ENCODE measurements at regions not wholly inside any gene's neighbourhood (a gene's known extent, or its start where the extent isn't known, plus 50 kb on each side); places are given as distances from the start of the nearest gene placed in this dataset.

DNA sequence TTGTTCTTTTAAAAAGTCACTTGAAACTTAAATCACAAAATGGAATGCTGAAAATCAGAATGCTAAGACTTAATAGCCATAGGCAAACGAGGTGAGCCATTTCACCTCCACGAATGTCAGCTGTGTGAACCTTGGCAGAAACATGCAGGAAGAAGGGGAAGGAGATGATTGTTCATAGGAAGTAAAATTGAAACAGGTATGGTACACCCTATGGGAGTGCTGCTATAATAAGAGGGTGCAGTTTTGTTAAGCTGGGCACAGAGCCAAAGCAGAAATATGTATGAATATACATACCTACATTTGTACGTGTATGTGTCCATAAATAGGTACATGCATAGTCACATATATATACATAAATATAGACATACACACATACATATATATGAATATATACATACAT lies 51.0 kb upstream of the SPINK5 start:
- DNase-seq (ENCODE audit: low spot score): no peak

DNA sequence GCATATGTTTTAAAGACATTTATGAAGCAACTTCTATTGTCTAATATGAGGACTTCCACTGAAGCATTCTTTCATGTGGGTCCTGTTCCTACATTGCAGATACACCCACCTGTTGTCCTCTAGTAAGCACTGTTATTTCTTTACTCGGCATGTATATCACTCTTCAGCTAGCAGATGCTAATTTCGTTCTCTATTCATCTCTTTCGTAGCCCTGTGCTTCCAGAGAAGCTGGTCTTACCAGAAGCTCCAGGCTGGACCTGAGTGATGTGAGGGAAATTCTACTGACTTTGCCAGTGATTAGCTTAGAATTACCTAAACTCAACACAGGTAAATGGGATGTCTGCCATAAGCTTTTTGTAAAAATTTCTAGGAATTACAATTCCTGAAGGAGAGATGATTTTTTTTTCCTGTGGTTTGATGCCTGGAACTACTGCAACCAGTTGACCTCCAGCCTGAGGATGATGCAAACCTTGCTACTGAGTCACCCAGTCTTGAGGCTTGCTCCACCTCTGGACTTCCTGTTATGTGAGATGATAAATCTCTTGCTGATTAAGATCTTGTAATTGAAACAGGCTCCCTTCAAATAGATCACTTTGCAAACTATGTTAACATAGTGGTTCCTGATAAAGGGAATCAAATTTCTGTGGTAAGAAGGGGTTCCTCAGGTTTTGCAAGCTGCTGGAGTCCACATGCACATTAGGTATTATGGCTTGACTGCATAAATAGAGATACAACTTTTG lies 52.2 kb upstream of the SPINK5 start:
- peak; percentile 80 for DNase-seq (ENCODE audit: low spot score)

DNA sequence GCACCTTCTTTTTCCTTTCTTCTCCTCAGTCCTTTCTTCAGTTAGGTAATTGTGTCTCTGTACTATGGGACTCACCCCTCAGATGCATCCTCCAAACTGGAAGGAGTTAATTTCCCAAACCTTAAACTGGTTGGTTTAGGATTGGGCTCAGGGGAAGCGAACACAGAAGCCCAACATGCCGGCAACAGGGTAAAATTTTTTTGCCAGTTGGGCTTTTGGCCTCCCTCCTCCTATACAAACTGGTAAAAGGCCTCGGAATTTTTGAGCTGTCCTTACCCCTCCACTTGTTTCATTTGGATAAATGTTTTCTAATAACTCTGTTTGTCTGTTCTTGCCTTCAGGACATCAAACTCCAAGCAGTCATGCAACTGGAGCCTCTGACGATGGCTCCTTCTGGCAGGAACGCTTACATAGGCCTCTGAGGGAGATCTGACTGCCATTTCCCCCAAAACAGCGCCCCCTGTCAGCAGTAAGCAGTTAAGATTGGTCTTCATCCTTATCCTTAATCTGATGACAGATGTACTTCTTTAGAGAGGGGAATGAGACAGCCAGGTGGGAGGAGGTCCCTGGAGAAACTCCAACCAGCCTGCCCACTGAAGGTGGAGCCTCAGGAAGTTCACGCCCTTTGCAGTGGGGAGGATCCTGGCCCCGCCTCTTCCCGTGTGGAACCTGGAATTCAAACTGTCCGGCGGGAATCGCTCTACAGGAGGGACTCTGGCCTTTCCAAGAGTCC lies 57.8 kb upstream of the SPINK5 start:
- DNase-seq (ENCODE audit: low spot score): no peak

DNA sequence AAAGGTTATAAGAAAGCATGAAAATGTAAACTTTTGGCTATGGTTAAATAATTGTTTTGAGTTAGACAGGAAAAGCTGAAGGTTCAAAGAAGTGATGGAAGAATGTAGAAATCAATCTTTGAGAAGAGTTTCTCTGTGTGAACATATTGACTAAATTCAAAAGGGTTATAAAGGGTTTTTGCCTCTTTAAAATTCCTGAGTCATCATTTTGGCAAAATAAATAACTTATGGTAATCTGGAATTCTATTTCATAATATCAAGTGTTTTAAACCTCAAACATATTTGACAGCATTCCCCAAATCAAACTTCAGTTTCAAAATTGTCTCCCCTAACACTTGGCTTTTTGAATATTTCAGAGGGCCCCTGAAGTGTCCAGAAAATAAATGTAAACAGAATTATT lies 60.6 kb upstream of the SPINK5 start:
- no peak for DNase-seq (ENCODE audit: low spot score)

DNA sequence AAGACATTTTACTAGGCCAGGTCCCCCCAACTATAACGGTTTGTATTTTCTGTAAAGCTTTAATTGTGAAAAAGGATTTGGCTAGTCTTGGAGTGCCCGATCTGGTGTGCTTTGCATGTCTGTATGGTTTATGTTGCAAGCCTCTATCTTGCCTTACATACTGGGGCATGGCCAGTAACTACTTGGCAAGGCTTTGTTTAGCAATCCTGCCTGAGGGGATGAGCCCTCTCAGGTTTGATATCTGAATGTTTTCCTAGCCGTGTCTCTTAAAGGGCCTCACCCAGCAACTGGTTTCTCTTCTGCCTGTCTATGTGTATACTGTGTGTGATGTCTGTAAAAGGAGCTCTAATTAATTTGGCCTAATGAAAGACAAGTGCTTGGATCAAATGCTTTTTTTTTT lies 61.3 kb upstream of the SPINK5 start:
- no peak for DNase-seq (ENCODE audit: low spot score)

DNA sequence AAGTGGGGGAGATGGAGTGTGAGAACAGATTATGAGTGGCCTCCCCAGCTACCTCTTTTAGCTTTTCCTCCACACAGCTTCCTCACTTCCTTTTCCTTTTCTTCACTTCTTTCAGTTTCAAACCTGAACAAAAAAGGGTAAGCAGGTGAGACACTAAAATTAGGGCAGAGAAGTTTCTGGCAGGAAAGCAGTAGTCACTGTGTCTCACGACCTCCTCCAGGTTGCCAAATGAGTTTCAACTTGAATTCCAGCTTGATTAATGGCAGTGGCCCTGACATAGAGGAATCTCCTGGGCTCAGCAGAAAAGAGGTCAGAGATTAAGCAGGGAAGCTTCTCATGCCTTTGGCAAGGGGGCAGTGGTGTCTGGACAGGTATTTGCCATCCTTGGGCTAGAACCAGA lies 63.7 kb upstream of the SPINK5 start:
- no peak for DNase-seq (ENCODE audit: low spot score)

DNA sequence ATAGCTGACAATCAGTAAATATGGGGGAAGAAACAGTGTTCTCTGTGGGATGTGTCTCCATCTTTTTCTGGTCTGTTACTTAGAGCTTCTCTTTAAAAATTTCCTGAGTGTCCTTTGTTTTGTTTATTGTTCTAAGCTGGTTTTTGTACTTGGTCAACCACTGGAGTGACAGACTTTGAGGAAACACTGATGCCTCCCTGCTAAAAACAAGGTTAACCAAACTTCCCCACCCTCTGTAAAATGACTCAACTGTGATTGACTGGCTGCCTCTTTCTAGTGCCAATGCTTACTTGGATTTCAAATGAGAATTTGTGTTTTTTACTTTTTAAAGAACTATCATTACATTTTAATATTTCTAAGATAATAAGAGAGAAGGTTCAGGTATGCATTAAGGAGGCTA lies 65.1 kb upstream of the SPINK5 start:
- DNase-seq (ENCODE audit: low spot score): no peak

DNA sequence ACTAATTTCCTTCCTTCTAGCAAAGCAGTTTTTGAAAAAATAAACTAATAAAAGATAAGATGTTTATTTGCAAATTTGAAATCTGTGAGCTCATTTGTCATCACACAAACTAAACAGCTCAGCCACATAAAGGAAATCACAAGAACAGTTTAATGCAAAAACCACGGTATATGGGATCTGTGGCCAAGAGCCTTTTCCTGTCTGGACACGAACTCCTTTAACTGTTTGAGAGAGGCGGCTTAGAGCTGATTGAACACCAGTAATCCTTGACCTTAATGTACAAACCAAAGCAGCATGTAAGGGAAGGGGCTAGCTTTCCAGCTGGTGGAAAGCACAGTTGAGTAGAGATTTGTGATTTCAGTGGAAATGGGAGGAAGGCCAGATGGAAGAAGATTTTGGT lies 66.3 kb upstream of the SPINK5 start:
- DNase-seq (ENCODE audit: low spot score): no peak

DNA sequence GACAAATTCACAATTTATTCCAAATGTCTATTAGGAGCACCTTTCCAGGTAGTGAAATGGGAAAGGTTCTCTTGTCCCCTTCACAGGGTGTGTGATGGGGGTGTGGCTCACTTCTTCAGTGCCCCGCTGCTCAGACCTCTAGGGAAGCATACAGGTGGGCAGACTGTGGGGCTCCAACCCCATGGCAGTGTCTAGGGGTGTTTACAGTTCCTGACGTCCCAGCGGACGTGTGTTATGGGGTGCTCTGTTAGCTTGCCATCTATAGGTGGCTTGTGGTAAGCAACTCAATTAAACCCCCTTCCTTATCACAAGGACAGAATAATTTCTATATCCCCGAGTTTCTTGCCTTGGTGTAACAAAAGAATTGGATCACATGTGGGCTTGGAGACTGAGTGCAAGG lies 67.4 kb upstream of the SPINK5 start:
- DNase-seq (ENCODE audit: low spot score): no peak

DNA sequence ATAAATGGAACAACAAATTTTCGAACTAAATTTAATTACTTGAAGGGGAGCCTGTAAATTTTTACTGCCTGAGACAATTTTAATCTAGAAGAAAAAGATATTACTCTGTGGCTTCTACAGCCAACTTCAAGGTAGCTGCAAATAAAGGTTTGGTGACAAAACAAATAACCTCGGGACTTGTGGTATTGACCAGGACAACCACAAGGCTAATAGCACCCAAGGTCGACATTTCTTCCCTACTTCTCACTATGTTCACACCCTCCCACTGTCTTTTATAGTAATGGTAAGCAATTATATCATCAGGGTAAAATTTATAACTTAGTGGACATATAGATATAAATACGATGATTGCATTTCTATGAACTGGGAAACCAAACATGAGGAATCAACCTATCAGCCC lies 67.9 kb upstream of the SPINK5 start:
- DNase-seq (ENCODE audit: low spot score): no peak

DNA sequence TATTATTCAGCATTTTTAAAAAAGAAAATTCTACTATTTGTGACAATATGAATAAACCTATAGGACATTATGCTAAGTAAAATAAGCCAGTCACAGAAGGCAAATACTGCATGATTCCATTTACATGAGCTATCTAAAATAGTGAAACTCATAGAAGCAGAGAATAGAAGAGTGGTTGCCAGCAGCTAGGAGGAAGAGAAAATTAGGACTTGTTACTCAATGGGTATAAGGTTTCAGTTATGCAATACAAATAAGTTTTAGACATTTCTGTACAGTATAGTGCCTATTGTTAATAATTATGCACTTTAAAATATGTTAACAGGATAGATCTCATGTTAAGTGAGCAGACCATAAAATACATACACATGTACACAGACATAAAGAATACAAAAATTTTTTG lies 73.8 kb upstream of the SPINK5 start:
- DNase-seq (ENCODE audit: low spot score): no peak

DNA sequence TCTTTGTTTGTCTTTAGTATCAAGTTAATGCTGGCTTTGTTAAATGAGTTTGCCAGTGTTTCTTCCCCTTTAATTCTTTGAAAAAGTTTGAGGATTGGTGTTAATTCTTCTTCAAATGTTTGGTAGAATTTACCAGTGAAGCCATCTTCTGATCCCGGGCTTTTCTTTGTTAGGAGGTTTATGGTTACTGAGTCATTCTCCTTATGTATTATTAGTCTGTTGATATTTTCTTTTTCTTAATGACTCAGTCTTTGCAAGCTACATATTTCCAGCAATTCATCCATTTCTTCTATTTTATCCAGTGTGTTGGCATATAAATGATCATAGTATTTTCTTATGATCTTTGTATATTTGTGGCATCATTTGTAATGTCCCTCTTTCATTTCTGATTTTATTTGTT lies 74.5 kb upstream of the SPINK5 start:
- no peak for DNase-seq (ENCODE audit: low spot score)

DNA sequence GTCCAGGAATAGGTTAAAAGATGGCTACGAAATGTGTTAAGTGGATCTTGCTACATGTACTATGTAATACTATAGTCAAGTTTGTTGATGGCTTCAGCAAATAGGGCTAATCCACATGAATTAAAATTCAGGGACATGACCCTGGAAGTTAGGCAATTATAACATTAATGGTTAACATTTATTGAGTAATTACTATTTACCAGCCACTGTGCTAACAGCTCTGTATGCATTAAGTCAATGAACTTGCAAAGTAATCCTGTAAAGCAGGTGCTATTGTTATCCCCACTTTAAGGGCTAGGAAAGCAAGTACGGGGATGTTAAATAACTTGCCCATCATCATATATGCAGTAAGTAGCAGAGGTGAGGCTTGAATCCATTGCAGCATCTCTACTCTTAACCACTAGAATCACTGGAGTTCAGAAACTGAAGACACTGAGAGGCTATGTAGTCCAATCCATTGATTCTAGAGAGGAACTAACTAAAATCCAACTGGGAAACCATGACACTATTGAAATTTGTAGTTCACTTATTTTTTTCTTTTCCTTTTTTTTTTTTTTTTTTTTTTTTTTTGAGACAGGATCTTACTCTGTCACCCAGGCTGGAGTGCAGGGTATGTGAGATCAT lies 77.5 kb upstream of the SPINK5 start:
- DNase-seq (ENCODE audit: low spot score): no peak

DNA sequence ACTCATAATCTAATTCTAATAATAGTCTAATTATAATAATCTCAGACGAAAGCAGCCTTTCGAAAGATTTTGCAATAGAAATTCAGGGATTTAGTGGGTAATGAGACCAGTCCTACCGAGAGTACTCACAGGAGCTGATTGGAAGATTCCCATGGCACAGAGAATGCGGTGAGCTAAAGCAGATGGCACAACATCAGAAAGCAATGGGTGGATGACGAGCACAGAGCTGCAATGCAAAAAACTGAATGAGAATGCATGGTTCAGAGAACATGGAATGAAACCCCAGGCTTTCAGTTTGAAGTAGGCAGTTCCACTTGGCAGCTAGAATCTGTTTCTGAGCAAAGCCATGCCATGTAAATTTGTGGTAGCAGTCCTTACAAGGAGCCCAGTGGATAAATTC lies 78.2 kb upstream of the SPINK5 start:
- peak; percentile 6 for DNase-seq (ENCODE audit: low spot score)

DNA sequence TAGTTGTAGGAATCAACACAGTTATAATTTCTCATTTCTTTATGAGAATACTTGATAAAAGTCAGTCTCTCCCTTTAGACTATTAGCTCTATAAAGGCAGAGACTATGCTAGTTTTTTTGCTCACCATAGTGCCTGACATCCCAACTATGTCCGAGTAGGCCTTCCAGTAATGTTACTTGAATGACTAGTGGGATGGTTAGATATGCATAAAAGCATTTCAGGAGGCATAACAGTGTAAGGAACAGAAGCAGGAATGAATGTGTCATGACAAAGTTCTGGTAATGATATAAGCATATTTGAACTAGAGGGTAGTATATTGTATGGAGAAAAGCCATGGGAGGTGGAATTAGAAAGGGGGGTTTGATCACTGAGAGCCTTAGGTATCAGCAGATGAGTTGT lies 77.4 kb upstream of the C5orf46 start:
- no peak for DNase-seq (ENCODE audit: low spot score)

DNA sequence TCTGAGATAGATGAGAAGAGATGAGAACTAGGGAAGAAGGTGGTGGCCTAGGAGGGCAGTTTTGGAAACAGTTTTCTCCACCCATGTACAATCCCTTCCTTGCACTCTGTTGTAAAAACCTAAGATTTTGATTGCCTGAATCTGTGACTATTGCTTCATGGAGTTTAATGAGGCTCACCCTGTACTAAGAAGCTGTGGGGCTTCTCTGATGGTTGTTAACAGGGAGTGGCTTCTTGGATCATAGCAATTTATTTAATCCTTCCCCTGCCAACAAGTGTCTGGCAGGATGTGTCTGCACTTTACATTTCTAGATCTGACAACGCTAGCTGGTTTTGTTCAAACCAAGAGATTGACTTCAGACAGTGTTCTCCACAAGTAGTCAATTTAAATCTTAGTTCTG lies 74.7 kb upstream of the C5orf46 start:
- no peak for DNase-seq (ENCODE audit: low spot score)

DNA sequence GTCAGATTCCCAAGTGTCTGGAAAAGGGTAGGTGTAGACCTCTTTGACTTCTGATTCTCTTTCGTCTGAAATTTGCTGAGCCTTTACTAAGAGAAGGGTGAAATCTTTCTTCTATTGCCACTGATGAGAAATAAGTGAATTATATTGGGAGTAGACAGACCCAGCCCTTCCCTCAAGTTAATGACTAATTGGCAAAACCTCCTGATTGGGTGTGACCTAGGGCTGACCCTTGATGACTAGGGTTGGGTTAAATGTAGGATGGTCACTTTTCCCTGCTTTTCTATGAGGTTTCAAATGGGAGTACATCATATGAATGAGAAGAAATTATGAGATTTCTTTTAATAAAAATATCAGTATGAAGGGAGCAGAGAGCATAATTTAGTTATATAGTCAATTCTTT lies 73.4 kb upstream of the C5orf46 start:
- no peak for DNase-seq (ENCODE audit: low spot score)

DNA sequence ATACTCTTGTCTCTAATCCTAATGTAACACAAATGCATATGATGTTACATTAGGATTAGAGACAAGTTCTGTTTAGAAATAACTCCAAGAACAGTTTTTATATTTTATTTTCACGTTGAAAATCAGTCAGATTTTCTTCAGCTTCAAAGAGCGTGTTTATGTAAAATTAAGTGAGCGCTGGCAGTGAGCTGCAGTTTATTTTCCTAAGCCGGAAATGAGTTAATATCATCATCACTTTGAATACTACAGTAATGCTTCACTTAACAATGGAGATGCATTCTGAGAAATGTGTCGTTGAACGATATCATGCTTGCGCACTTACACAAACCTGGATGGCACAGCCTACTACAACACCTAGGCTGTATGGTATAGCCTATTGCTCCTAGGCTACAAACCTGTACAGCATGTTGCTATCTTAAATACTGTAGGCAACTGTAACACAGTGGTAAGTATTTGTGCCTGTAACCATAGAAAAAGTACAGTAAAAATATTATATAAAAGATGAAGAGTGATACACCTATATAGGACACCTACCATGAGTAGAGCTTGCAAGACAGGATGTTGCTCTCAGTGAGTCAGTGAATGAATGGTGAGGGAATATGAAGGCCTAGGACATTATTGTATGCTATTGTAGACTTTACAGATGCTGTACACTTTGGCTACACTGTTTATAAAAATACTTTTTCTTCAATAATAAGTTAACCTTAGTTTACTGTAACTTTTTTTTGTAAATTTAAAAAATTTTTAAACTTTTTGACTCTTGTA lies 65.9 kb upstream of the C5orf46 start:
- no peak for DNase-seq (ENCODE audit: low spot score)

DNA sequence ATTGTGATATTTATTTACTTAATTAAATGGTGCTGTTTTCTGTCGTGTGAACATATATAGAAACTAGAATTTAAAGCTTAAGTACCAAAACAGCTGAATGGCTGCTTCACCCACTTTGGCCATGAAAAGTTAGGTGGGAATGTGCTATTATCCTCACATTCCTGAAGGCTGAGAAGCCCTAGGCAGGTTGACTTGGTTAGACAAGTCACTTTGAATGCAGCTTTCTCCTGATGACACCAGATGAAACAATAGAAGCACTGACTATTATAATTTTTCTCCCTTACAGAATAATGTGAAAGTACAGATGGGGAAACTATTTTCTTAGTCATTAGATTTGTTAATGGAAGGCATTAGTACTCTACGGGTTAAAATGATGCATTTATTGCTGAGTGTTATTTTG lies 65.1 kb upstream of the C5orf46 start:
- no peak for DNase-seq (ENCODE audit: low spot score)

DNA sequence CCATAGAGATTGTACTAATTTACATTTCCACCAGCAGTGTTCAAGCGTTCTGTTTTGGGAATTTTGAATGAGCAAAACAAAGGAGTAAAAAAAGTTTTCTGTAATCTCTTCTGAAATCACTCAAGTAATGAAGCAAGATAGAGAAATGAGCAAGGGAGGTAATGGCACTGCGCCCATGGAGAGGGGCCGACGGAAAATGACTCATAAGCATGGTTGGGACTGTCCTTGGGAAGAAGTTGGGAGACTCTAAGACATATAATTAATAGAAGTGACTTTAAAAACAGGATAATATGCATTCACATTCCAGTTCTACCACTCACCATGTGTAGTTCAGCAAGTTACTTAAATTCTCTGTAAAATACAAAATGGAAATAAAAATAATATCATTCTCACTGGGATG lies 62.5 kb upstream of the C5orf46 start:
- no peak for DNase-seq (ENCODE audit: low spot score)

DNA sequence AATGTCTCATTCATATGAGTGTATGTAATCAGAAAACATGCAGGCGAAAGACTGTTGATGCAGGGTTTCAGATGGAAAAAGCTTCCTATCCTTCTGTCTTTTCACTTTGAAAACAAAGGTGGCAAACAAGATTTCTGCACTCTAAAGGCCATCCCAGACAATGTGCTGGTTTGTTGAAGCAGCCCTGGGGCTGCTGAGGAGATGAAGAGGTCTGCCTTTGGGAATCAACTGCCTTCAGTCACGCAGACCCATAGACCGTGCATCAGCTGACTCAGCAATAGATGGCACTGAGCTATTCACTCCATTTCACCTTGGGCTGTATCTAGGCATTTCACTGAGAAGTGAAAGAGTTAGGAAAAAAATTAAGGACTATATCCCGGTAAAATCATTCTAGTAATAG lies 60.5 kb upstream of the C5orf46 start:
- no peak for DNase-seq (ENCODE audit: low spot score)

DNA sequence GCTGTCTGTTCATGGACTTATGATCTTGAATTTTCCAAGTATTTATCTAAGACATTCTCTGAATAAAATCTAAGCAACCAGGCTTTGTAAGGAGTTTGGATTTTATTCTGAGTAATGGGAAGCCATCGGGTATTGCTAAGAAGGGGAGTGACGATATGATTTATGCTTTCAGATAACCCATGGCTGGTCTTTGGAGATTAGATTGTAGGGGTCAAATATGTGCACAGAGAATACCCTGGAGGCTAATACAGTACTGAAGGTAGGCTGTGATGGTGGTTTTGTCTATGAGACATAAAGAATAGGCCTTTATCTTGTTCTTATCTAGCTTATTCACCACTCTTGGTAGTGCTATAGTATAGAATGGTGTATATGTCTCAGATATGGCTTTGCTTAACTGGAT lies 60.0 kb upstream of the C5orf46 start:
- no peak for DNase-seq (ENCODE audit: low spot score)

DNA sequence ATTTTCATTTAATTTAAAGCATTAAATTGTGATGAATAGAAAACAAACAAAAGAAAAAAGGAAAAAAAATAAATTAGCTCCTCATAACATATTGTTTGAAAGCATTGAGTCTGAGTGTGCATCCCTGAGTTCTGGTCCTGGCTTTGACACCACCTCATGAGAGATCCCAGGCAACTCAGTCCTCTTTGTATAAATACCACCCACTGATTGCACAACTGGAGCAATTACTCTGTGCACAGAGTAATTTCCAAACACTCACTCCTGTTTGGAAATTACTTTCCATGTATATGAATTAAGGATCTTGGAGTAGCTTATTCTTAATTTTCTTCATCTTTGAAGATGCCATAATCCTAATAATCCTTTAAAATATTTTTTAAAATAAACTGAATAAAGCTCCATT lies 59.4 kb upstream of the C5orf46 start:
- DNase-seq (ENCODE audit: low spot score): no peak

Data from kidney tubule cell (primary cell).